Upper lobe of left lung (tissue), 4 donors: ENCODE measurements at regions not wholly inside any gene's neighbourhood (a gene's known extent, or its start where the extent isn't known, plus 50 kb on each side); places are given as distances from the start of the nearest gene placed in this dataset.

Source experiments
- EP300 ChIP-seq, 4 donors: sonication (generic); formaldehyde crosslinking; IDR thresholded peaks; one replicate each; pipeline ENCODE4 v1.5.1; 2017; ENCODE audit warnings: antibody characterized with exemption in 4 of 4, control low read depth in 2 of 4
- TF ChIP-seq, protein P1 (sequence below), 6 experiments: fragments of 450-650 bp in 4 of 6; fragments of 200-600 bp in 2 of 6; sonication (generic) in 2 of 6; IDR thresholded peaks; one replicate each; pipeline ENCODE4 v1.5.1; 2016 to 2019; ENCODE audit warnings: antibody characterized with exemption in 6 of 6

GRCh38 chr2:176956791-176957190, 255.8 kb upstream of the HNRNPA3 start:
- TF ChIP-seq, protein P1, sequence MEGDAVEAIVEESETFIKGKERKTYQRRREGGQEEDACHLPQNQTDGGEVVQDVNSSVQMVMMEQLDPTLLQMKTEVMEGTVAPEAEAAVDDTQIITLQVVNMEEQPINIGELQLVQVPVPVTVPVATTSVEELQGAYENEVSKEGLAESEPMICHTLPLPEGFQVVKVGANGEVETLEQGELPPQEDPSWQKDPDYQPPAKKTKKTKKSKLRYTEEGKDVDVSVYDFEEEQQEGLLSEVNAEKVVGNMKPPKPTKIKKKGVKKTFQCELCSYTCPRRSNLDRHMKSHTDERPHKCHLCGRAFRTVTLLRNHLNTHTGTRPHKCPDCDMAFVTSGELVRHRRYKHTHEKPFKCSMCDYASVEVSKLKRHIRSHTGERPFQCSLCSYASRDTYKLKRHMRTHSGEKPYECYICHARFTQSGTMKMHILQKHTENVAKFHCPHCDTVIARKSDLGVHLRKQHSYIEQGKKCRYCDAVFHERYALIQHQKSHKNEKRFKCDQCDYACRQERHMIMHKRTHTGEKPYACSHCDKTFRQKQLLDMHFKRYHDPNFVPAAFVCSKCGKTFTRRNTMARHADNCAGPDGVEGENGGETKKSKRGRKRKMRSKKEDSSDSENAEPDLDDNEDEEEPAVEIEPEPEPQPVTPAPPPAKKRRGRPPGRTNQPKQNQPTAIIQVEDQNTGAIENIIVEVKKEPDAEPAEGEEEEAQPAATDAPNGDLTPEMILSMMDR (IDR thresholded peaks at IDR 0.05): no peak
- no peak for TF ChIP-seq EP300 (IDR thresholded peaks at IDR 0.05)
